ENCODE measurements at regions not wholly inside any gene's neighbourhood (a gene's known extent, or its start where the extent isn't known, plus 50 kb on each side); places are given as distances from the start of the nearest gene placed in this dataset.

- TF ChIP-seq EZH2 (IDR thresholded peaks at IDR 0.05) (no peak), CTCF (IDR thresholded peaks at IDR 0.05 in 2 of 3, conservative IDR thresholded peaks at IDR 0.05 in 1 of 3; ENCODE audit: borderline replicate concordance in 1 of 3, insufficient read depth in 1 of 3, low read depth in 2 of 3, low read length in 2 of 3) (no peak), EZH2phosphoT487 (IDR thresholded peaks at IDR 0.05; ENCODE audit: borderline replicate concordance) (no peak)
These were observed 92.5 kb upstream of the ATP10A start for GRCh38 chr15:25955628-25956027.
